GM12875 (cell line): ENCODE measurements at regions not wholly inside any gene's neighbourhood (a gene's known extent, or its start where the extent isn't known, plus 50 kb on each side); places are given as distances from the start of the nearest gene placed in this dataset.
A peak's percentile ranks its signal among the peaks of the same experiment; 100 is the strongest.

ENCODE experiments used
- H3K4me3 ChIP-seq: one replicate; pipeline ENCODE4 v1.5.1; 2011; ENCODE audit warnings: low read depth, low read length, control low read depth
- TF ChIP-seq, protein P1 (sequence below): IDR thresholded peaks from 2 replicates; pipeline ENCODE4 v1.5.1; 2011; ENCODE audit warnings: low read depth, mild to moderate bottlenecking, control low read depth, inconsistent platforms, low read length, moderate library complexity, borderline replicate concordance; ENCODE audit not compliant: insufficient read depth

- H3K4me3 ChIP-seq: no peak overlapping the region
- TF ChIP-seq, protein P1, sequence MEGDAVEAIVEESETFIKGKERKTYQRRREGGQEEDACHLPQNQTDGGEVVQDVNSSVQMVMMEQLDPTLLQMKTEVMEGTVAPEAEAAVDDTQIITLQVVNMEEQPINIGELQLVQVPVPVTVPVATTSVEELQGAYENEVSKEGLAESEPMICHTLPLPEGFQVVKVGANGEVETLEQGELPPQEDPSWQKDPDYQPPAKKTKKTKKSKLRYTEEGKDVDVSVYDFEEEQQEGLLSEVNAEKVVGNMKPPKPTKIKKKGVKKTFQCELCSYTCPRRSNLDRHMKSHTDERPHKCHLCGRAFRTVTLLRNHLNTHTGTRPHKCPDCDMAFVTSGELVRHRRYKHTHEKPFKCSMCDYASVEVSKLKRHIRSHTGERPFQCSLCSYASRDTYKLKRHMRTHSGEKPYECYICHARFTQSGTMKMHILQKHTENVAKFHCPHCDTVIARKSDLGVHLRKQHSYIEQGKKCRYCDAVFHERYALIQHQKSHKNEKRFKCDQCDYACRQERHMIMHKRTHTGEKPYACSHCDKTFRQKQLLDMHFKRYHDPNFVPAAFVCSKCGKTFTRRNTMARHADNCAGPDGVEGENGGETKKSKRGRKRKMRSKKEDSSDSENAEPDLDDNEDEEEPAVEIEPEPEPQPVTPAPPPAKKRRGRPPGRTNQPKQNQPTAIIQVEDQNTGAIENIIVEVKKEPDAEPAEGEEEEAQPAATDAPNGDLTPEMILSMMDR: no peak
These were observed 206.5 kb upstream of the ZSWIM2 start for GRCh38 chr2:187055463-187055862.

- TF ChIP-seq, protein P1: 0 out of 2 replicates have a peak, but pooled peaks have one; percentile 31
These were observed 205.7 kb upstream of the ZSWIM2 start for GRCh38 chr2:187054501-187055319.

GRCh38 chr2:187051350-187051749 is 202.4 kb upstream of the ZSWIM2 start:
- TF ChIP-seq, protein P1: no peak
- H3K4me3 ChIP-seq: no peak overlapping the region

More at GRCh38 chr2:187054501-187055319, 205.7 kb upstream of the ZSWIM2 start:
- no peak overlapping the region for H3K4me3 ChIP-seq

GRCh38 chr2:187050409-187050998 is 201.5 kb upstream of the ZSWIM2 start:
- H3K4me3 ChIP-seq: no peak overlapping the region

DNA sequence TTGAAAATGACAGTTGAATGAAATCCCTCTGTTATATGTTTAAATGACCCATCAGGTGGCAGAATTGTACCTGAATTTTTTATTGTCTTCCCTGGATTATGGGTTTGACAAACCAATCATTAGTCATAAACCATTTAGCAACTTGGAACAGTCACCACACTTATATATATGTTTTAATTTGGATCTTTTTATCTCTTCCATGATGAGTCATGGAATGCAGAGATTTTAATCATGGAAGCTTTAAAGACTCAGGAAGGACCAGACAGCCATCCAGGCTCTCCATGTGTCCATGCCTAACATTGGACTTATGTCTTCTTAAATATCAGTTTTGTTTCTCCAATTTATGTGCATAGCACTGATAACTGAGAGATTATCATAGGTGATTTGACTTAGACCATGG is 188.3 kb upstream of the ZSWIM2 start:
- no peak overlapping the region for H3K4me3 ChIP-seq
- TF ChIP-seq, protein P1: no peak

More at GRCh38 chr2:187050409-187050998, 201.5 kb upstream of the ZSWIM2 start:
- TF ChIP-seq, protein P1: no peak

DNA sequence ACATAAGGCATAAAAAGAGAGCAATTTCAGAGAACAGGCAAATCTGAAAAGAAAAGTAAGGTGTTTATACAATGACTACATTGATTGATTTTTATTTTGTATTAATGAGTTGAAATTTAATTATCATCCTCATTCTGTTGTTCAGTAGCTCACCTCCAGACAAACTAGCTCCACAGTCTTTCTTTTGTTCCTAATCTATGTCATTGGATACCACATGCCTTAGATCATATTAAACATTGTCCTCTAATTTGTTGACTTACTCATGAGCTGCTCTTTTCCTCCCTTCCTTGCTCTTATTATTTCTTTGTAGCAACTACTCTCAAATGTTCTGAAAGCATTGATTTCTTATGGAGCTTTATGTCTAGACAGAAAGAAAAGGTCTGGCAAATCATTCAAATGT is 185.5 kb upstream of the ZSWIM2 start:
- TF ChIP-seq, protein P1: no peak
- H3K4me3 ChIP-seq: no peak overlapping the region
